ENCODE measurements at regions not wholly inside any gene's neighbourhood (a gene's known extent, or its start where the extent isn't known, plus 50 kb on each side); places are given as distances from the start of the nearest gene placed in this dataset.
"Not testable (repeated sequence)": the region's sequence is repeated elsewhere in the genome, so short reads cannot be mapped to it uniquely, and the experiment has no call there.

DNA sequence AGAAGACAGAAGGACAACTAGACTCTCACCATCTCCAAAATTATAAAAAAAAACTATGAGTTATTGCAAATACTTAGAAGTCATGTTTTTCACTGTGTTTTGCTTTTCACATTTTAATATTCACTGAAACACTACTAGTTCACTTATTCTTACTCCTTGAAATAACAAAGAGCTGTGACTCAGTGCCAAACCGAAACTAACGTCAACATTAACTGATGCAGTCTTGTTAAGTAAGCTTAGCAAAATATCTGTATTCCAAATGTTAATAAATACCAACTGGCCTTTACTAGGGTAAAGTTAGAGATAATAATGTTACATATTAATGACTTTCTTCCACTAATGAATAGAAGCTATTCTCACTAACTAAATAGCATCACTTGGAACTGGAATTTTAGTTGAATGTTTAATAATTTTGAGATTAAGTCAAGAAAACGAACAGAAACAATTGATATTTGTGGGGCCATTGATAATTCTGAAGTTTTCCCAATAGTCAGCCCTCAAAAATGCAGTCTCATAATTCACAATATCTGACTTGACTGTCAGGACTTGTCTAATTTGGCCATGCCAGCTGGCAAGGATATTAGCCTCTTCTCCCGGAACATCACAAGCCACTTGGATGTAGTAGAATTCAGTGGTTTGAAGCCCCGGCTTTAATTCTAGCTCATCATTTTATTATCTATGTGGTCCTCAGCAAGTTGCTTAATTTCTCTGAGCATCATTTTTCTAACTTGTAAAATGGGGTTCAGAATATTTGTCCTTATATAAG lies 230.1 kb upstream of the DDI1 start:
- DNase-seq (ENCODE audit: low spot score): no peak

DNA sequence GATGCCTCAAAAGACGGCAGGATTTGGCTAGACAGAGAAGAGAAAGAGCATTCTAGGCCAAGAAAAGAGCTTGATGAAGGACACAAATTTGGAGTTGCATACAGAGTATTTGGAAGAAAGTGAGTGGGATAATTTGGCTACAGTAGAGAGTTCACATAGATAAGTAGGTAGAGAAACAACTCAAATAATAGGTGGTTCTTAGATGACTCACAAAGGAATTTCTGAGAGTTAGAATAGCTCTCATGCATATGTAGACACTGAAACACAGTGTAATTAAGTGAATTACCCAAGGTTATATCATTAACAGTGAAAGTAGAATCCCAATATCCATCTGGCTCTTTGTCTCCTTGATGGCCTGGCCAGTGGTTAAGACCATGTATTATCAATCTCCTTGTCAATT lies 228.6 kb upstream of the DDI1 start:
- DNase-seq (ENCODE audit: low spot score): no peak

DNA sequence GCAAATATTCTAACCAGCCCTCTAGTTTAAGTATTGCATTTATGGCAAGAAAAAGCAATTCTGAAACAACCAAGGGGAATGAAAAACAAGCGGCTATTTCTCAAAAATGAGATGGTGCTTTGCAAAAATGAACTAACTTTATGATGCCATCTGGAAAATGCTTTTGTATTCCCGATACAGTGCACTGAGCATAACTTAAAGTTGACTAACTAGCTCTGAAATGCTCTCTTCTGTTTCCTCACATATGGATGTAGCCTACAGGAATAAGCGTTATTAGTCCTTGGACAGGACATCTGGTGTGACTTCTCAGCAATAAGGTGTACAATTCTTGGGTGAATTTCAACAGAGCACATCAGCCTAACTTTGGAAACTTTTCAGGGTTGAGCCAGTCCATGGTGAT lies 228.2 kb upstream of the DDI1 start:
- no peak for DNase-seq (ENCODE audit: low spot score)

DNA sequence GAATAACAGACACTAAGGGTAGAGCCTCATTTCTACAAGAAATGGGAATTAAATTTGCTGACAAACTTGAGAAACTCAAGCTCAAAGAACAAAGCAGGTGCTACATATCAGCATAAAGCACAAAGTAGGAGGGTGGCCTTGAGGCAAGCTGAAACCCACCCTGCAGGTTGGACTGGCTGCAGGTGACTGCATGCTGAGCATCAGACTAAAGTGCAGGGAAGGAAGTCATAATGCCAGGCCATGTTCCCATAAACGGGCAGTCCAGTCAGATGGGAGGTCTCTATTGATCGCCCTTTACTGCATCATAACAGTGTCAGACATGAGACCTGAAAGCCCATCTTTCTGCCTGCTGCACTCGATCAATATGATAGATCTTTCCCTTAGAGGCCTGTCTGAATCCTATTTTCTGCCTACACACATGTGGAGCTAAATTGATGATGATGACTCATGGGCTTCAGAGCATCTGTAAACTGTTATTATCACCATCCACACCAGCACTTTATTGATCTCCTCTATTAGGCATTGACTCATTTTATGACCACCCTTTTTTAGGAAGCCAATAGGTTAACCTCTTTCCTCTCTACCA lies 224.5 kb upstream of the DDI1 start:
- DNase-seq (ENCODE audit: low spot score): no peak

DNA sequence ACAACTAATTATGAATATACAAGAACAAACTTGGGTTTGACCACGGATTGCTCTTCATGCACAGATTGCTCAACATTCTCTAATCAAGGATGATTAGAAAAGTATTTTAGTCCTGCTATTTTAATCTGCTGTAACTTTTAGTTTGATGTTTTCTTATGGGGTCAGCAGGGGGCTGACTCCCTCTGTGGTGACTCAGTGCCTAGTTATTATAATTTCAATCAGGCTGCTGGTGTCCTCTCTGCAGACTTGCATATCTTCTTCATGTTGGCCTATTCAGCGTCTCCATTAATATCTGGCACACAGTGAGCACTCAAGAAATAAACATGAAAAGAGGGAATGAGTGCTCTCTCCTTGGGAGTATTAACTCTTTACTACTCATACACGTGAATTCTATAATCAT lies 223.8 kb upstream of the DDI1 start:
- no peak for DNase-seq (ENCODE audit: low spot score)

DNA sequence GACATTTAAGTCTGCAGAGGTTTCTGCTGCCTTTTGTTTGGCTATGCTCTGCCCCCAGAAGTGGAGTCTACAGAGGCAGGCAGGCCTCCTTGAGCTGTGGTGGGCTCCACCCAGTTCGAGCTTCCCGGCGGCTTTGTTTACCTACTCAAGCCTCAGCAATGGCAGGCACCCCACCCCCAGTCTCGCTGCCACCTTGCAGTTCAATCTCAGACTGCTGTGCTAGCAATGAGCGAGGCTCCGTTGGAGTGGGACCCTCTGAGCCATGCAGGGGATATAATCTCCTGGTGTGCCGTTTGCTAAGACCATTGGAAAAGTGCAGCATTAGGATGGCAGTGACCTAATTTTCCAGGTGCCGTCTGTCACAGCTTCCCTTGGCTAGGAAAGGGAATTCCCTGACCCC lies 216.1 kb upstream of the DDI1 start:
- DNase-seq (ENCODE audit: low spot score): not testable (repeated sequence)

DNA sequence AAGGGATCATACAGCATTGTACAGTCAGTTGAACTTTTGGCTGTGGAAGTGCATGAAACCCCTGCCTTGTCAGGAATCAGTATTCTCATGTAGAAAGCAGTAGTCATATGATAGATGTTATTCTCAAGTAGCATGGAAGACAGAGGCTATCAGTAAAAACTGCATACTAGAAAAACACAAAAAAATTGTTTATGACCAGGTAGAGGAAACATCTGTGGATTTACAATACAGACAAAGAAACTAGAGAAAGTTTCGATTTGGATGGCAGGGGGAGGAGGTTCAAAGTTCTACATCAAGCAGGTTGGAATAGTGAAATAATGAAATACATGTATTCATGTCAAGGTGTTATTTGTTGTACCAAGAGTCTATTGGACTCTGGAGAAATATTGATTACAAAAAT lies 212.3 kb upstream of the DDI1 start:
- no peak for DNase-seq (ENCODE audit: low spot score)

DNA sequence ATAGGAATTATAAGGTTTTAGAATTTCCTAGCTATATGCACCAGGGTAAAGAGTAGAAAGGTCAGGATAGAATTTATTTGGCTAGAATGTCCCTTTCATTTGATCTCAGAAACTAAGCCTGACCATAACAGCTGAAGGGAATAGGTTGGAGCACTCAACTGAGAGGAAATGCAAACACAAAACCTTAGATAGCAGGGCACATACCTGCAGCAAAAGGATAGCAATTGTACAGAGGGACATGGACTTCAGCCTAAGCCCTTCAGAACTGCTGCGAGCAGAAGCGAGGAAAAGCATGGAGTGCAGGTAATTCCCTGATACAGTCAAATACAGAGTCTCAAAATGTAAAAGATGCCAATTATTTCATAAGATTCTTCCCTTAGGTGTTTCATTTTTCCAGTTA lies 211.0 kb upstream of the DDI1 start:
- no peak for DNase-seq (ENCODE audit: low spot score)

DNA sequence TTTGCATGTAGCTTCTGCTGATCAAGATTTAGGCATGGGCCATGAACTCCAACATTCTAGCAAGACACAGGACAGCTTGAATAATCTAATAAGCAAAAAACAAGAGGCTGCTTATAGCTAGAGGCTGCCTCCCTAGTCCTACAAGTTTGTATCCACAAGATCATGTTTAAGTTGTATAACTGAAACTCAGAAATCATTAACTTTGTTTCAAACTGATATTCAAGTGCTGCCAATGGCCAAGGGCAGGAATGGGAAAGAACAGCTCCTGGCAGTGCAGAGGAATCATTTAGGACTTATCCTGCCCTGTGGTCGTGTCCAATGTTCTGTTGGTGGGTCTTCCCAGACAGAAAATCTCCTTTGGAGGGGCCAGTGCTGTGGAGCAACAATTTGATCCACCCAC lies 209.6 kb upstream of the DDI1 start:
- DNase-seq (ENCODE audit: low spot score): no peak

DNA sequence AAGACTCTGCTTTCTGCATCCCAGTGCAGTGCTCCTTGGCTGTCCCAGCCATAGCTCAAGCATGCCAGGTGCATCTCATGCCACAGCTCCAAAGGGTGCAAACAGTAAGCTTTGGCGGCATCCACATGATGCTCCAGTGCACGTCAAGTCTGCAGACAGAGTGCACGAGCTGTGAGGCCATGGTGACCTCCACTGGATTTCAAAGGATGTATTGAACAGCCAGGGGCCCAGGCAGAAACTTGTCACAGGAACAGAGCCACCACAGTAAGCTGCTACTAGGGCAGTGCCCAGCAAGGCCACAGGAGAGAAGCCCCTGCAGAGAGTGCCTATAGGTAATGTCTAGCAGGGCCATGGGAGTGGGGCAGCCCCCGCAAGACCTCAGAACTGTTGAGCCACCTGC lies 206.8 kb upstream of the DDI1 start:
- no peak for DNase-seq (ENCODE audit: low spot score)

DNA sequence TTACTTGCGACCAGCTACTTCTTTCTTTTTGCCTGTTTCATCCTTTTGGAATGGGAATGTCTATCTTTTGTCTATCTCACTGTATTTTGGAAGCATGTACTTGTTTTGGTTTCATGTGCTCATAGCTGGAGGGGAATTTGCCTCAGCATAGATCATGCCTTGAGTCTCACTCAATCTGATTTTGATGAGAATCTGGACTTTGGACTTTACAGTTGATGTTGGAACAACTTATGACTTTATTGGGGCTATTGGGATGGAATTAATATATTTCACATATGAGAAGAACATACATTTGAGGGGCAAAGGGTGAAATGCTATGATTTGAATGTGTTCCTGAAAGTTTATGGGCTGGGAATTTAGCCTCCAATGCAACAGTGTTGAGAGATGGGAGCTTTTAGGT lies 206.2 kb upstream of the DDI1 start:
- no peak for DNase-seq (ENCODE audit: low spot score)

DNA sequence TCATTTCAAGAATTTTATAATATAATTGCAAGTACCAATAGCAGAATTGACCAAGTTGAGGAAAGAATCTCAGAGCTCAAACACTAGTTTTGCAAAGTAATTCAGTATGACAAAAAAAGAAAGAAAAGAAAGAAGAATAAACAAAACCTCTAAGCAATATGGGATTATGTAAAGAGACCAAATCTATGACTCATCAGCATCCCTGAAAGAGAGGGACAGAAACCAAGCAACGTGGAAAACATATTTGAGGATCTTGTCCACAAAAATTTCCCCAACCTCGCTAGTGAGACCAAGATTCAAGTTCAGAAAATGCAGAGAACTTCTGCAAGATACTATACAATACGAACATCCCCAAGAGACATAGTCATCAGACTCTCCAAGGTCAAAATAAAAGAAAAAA lies 203.7 kb upstream of the DDI1 start:
- DNase-seq (ENCODE audit: low spot score): no peak

DNA sequence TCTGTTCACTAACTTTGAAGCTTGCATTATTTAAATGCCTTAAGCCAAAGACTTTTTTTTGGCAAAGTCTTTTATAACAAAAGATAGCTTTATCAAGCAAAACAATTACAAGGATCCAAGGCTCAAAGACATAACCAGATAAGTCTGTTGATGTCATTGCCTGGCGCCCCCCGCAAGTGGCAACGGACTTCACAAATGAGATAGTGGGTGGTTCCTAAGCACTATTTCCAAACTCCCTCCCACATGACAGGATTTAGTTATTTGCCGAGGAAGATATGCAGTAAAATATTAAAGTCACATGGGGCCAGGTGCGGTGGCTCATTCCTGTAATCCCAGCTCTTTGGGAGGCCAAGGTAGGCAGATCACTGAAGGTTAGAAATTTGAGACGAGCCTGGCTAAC lies 194.2 kb upstream of the DDI1 start:
- no peak for DNase-seq (ENCODE audit: low spot score)

DNA sequence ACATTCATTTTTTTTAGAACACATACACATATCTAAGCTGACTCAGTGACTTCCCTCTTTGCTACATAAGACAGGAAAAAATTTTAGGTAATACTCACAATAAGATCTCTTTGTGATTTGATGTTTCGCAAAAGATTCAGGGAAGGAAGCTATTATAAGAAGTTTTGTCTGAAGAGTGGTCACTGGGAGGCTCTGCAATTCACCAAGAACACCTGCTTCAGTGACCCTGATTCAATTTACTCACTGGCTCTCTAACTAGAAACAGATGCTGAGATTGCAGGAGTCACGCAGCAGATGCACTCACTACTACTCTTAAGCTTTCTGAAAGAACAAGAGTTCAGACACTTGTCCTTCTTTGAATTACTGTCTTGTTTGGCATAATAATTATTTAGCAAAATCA lies 193.6 kb upstream of the DDI1 start:
- no peak for DNase-seq (ENCODE audit: low spot score)

DNA sequence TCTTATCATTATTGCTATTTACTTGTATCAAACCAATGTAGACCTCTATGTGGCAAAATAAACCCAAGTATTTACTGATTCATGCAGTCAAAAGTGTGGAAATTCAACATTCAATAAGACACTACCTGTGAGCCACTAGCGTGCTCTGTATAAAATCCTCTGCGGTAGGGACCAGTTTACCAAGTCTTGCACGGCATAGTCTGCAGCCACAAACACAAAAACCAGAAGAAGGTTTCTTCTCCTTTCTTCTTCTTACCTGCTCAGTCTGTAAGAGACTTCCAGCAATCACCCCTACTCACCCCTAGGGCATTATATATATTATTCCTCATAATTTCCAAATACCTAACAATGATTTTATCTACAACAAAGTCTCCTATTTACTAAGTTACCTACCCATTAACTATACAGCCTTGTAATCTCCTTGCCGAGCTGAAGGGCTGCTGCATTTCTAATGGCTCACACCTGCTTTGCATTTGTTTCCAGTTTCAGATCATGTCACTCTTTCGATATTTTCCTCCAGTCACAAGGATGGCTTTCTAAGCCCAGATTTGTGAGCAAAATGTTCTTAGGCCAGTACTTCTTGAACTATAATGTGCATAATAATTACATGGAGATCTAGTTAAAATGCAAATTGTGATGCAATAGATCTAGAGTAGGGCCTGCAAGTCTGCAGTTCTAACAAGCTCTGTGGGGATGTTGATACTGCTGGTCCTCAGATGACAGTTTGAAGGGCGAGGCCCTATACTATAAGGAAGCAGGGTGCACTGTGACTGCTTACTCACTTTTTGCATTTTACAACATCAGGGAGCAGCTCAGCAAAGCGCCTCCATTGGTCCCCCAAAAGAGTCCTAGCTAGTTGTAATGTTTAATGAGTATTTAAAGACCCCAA lies 191.9 kb upstream of the DDI1 start:
- DNase-seq (ENCODE audit: low spot score): no peak

DNA sequence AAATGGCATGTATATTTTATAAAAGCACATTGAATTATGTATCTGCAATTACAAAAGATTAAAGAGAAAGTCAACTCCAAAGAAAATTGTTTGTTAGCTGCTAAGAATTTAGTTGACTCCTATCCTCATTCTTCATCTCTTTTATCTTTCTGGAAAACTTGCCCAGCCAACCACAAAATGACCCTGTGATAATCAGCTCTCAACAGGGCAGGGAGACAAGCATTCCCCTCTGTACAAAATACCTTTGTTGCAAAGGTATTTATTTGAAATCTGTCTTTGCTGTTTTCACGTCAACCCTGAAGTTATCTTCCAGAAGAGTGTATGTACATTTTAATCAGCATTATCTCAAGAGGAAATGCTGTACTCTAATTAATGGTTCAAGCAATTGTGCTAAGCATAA lies 191.1 kb upstream of the DDI1 start:
- DNase-seq (ENCODE audit: low spot score): no peak

DNA sequence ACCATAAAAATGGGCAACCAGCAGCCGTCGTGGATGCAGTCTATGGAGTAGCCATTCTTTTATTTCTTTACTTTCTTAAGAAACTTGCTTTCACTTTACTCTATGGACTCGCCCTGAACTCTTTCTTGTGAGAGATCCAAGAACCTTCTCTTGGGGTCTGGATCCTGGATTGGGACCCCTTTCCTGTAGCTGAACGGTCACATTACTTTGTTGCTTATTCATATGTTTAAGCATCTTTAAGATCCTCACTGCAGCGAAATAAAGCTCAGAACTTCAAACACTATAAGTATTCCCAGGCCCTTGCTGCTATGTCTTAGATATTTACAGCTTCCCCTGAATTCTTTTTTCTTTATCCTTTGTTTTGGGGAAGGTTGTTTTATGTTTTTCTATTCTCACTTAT lies 187.8 kb upstream of the DDI1 start:
- DNase-seq (ENCODE audit: low spot score): no peak

DNA sequence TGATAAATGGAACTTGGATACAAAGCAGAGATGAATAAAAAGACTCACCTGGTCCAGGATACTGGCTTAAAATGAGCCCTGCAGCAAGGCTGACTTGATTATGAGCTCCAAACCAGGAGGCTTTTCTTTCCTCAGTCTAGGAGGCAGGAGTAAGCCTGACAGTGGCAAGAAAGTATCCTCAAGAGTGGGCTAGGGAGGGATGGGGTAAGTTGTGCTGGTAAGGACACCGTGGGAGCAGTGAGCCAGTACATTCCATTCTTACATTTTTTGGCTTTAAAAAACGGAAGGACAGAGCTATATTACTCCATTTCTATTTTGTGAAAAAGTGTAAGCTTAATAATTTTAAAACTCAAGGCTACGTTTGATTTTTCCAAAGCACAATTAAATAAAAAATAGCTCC lies 187.1 kb upstream of the DDI1 start:
- no peak for DNase-seq (ENCODE audit: low spot score)

DNA sequence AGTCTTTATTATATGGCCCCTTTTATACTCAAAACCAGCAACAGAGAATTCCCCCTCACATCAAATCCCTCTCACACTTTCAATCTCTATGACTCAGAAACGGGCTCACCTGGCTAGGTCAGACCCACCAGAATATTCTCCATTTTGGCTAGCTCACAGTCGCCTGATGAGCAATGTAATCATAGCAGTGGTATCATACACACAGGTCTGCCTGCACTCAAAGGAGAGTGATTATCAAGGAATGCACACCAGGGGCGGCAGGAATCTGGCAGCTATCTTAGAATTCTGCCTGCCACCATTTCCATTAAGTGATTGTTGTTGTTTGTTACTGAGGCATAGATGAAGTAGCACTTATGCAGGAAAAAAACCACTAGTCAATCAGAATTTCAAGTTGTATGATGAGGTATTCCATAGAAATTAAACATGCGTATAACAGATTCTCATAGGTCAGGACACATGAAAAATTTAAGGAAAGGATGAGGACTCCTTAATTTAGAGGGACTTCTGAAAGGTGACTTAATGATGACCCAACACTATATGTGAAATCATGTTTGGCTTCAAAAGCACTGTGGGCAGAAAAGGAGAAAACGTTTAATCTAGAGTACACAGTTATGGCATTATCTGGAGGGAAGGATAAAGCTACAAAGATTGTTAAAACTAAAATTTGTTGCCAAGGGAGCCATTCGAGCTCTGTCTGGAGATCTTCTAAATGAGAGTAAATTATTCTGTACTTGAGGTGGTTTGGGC lies 185.8 kb upstream of the DDI1 start:
- no peak for DNase-seq (ENCODE audit: low spot score)

DNA sequence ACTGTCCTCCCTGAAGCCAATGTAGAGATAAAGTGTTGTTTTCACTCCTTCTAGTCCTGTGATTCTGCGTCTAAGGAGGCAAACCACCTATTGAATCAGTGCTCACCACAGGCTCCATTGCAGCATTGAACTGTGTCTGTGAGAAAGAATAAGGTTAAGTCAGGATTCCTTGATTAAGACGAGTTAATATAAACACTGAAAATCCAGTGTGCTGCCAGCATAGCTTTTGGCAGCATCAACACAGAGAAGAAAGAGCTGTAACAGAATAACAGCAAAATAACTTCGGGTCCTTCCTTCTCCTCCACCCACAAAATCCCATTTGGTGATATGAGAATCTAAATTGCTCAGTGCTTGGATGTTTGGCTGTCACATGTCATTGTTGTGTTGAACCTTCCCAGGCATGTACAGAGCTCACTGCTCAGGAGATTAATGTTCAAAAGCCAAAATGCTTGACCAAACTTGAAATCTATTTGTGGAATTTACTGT lies 185.2 kb upstream of the DDI1 start:
- no peak for DNase-seq (ENCODE audit: low spot score)
